H1 (cell line): ENCODE measurements at regions not wholly inside any gene's neighbourhood (a gene's known extent, or its start where the extent isn't known, plus 50 kb on each side); places are given as distances from the start of the nearest gene placed in this dataset.

ENCODE experiments used
- CTCF ChIA-PET: fragments of 300-600 bp; sonication (Branson Sonifier 250); formaldehyde crosslinking; loops from one replicate; lab custom pipeline; 2021; ENCODE audit not compliant: partially characterized antibody; lab: Charles Lee
- POLR2A ChIA-PET: fragments of 300-600 bp; sonication (Branson Sonifier 250); formaldehyde crosslinking; loops from one replicate; lab custom pipeline; 2021; ENCODE audit warnings: inconsistent platforms; ENCODE audit not compliant: partially characterized antibody; lab: Charles Lee
- DNase-seq, 2 experiments: peaks; one replicate each; pipeline versions ENCODE4 v3.0.0 to v3.0.0-alpha.2; 2010 to 2022; ENCODE audit warnings: low spot score in 2 of 2, low read depth in 1 of 2, mixed read lengths in 1 of 2
- FAIRE-seq: peaks from 2 replicates; lab custom pipeline; 2011; peaks lifted over from hg19 to GRCh38; lab: Jason Lieb, UNC
- H2AFZ ChIP-seq: 2 replicates; pipeline ENCODE4 v1.8.1; 2012; ENCODE audit warnings: low read length, inconsistent platforms
- H2AK5ac ChIP-seq: 2 replicates; pipeline ENCODE4 v1.6.1; 2013; ENCODE audit warnings: low read depth, low read length
- H2BK120ac ChIP-seq: replicated peaks from 2 replicates; pipeline ENCODE3; 2013; ENCODE audit warnings: low read depth, low read length, inconsistent platforms
- H2BK12ac ChIP-seq: 2 replicates; pipeline ENCODE4 v1.6.1; 2013; ENCODE audit warnings: low read depth, low read length
- H2BK15ac ChIP-seq: 2 replicates; pipeline ENCODE4 v1.6.1; 2013; ENCODE audit warnings: low read length
- H2BK20ac ChIP-seq: 2 replicates; pipeline ENCODE4 v1.6.1; 2013; ENCODE audit warnings: low read length
- H2BK5ac ChIP-seq: 2 replicates; pipeline ENCODE4 v1.6.1; 2013; ENCODE audit warnings: low read depth, low read length
- H3K14ac ChIP-seq: 2 replicates; pipeline ENCODE4 v1.6.1; 2013; ENCODE audit warnings: inconsistent platforms; ENCODE audit not compliant: insufficient read length
- H3K18ac ChIP-seq: 2 replicates; pipeline ENCODE4 v1.6.1; 2013; ENCODE audit warnings: low read length; ENCODE audit errors: extremely low read depth
- H3K23ac ChIP-seq: 2 replicates; pipeline ENCODE4 v1.6.1; 2013; ENCODE audit warnings: inconsistent platforms; ENCODE audit not compliant: insufficient read length
- H3K23me2 ChIP-seq: 2 replicates; pipeline ENCODE4 v1.6.1; 2013; ENCODE audit warnings: low read depth, low read length
- H3K27ac ChIP-seq: 2 replicates; pipeline ENCODE4 v1.6.1; 2011; ENCODE audit warnings: low read depth, low read length, inconsistent platforms
- H3K27me3 ChIP-seq, 4 experiments: replicated peaks in 1 of 4; 1 replicate in 1 of 4; 2 replicates in 3 of 4; pipeline versions ENCODE4 v1.6.1 to v1.8.1; 2011 to 2013; ENCODE audit warnings: low read length in 3 of 4, mild to moderate bottlenecking in 3 of 4, inconsistent platforms in 2 of 4, mixed read lengths in 2 of 4, moderate library complexity in 1 of 4; ENCODE audit not compliant: control insufficient read depth in 3 of 4, insufficient read depth in 3 of 4; ENCODE audit errors: extremely low read depth in 1 of 4
- H3K36me3 ChIP-seq, 4 experiments: 2 replicates each; pipeline versions ENCODE4 v1.6.1 to v1.8.1; 2011 to 2013; ENCODE audit warnings: mild to moderate bottlenecking in 4 of 4, low read length in 3 of 4, moderate library complexity in 2 of 4, control low read depth in 1 of 4, inconsistent platforms in 1 of 4; ENCODE audit not compliant: insufficient read depth in 4 of 4, control insufficient read depth in 2 of 4
- H3K4ac ChIP-seq: replicated peaks from 2 replicates; pipeline ENCODE3; 2013; ENCODE audit warnings: low read length, low read depth, mixed read lengths, inconsistent platforms; ENCODE audit not compliant: insufficient read length
- H3K4me1 ChIP-seq, 4 experiments: replicated peaks in 1 of 4; 1 replicate in 1 of 4; 2 replicates in 3 of 4; pipeline versions ENCODE4 v1.6.1 to v1.8.1; 2011 to 2013; ENCODE audit warnings: low read length in 3 of 4, inconsistent platforms in 2 of 4, mixed read lengths in 1 of 4; ENCODE audit not compliant: insufficient read depth in 4 of 4, control insufficient read depth in 3 of 4
- H3K4me2 ChIP-seq, 2 experiments: 2 replicates each; pipeline versions ENCODE4 v1.6.1 to v1.8.1; 2011 to 2013; ENCODE audit warnings: low read depth in 2 of 2, low read length in 2 of 2, control low read depth in 1 of 2, inconsistent platforms in 1 of 2, mild to moderate bottlenecking in 1 of 2; ENCODE audit not compliant: insufficient read depth in 1 of 2
- H3K4me3 ChIP-seq, 4 experiments: fragments of 200-600, 300-600 bp in 1 of 4; sonication (generic), shearing (Covaris generic), sonication (Bioruptor Twin) in 1 of 4; 2 replicates each; pipeline versions ENCODE4 v1.5.1 to v1.8.1; 2011 to 2016; ENCODE audit warnings: low read length in 4 of 4, low read depth in 3 of 4, control low read depth in 2 of 4, inconsistent platforms in 2 of 4, mild to moderate bottlenecking in 2 of 4, mixed read lengths in 1 of 4, moderate library complexity in 1 of 4; ENCODE audit not compliant: insufficient read depth in 2 of 4; ENCODE audit errors: extremely low read depth in 1 of 4
- H3K56ac ChIP-seq: replicated peaks from 2 replicates; pipeline ENCODE3; 2013; ENCODE audit warnings: low read depth, mild to moderate bottlenecking, mixed read lengths, low read length, inconsistent platforms; ENCODE audit not compliant: insufficient read length
- H3K79me1 ChIP-seq: 2 replicates; pipeline ENCODE4 v1.6.1; 2013; ENCODE audit warnings: low read depth, low read length, control low read depth
- H3K79me2 ChIP-seq, 2 experiments: 2 replicates each; pipeline versions ENCODE4 v1.6.1 to v1.8.1; 2012 to 2013; ENCODE audit warnings: low read length in 2 of 2, mild to moderate bottlenecking in 2 of 2, inconsistent platforms in 1 of 2; ENCODE audit not compliant: insufficient read depth in 2 of 2, control insufficient read depth in 1 of 2
- H3K9ac ChIP-seq, 4 experiments: replicated peaks in 1 of 4; 1 replicate in 1 of 4; 2 replicates in 3 of 4; pipeline versions ENCODE4 v1.6.1 to v1.8.1; 2011 to 2013; ENCODE audit warnings: low read depth in 3 of 4, low read length in 3 of 4, control low read depth in 2 of 4, mild to moderate bottlenecking in 2 of 4, moderate library complexity in 2 of 4, inconsistent platforms in 1 of 4; ENCODE audit errors: extremely low read depth in 1 of 4
- H3K9me3 ChIP-seq, 2 experiments: 2 replicates each; pipeline versions ENCODE4 v1.6.1 to v1.8.1; 2012 to 2013; ENCODE audit warnings: mild to moderate bottlenecking in 2 of 2, moderate library complexity in 2 of 2, control low read depth in 1 of 2, inconsistent platforms in 1 of 2, low read depth in 1 of 2, low read length in 1 of 2, mixed read lengths in 1 of 2; ENCODE audit not compliant: insufficient read depth in 2 of 2
- H4K20me1 ChIP-seq, 2 experiments: replicated peaks in 1 of 2; 2 replicates each; pipeline versions ENCODE3 to v1.8.1; 2011 to 2013; ENCODE audit warnings: inconsistent platforms in 2 of 2, low read length in 2 of 2, mild to moderate bottlenecking in 1 of 2; ENCODE audit not compliant: insufficient read depth in 2 of 2, control insufficient read depth in 1 of 2
- H4K5ac ChIP-seq: 2 replicates; pipeline ENCODE4 v1.6.1; 2013; ENCODE audit warnings: low read length, low read depth, mixed read lengths, inconsistent platforms; ENCODE audit not compliant: insufficient read length
- H4K8ac ChIP-seq: 2 replicates; pipeline ENCODE4 v1.8.0; 2013; ENCODE audit warnings: mild to moderate bottlenecking, moderate library complexity, low read length, inconsistent platforms; ENCODE audit not compliant: insufficient read depth; ENCODE audit errors: extremely low read depth
- H4K91ac ChIP-seq: replicated peaks from 2 replicates; pipeline ENCODE3; 2013; ENCODE audit warnings: low read length, mixed read lengths, inconsistent platforms; ENCODE audit not compliant: insufficient read length
- JUND ChIP-seq: IDR thresholded peaks from 2 replicates; pipeline ENCODE4 v1.6.1; 2011; ENCODE audit warnings: mild to moderate bottlenecking, improper control_type of control experiment, low read length
- MAFK ChIP-seq: IDR thresholded peaks from 2 replicates; pipeline ENCODE4 v1.6.1; 2012; ENCODE audit warnings: low read depth, mild to moderate bottlenecking, improper control_type of control experiment, low read length
- RXRA ChIP-seq: IDR thresholded peaks from 2 replicates; pipeline ENCODE4 v1.6.1; 2011; ENCODE audit warnings: low read depth, mild to moderate bottlenecking, low read length, moderate library complexity; ENCODE audit not compliant: insufficient read depth
- TCF12 ChIP-seq: IDR thresholded peaks from 2 replicates; pipeline ENCODE4 v1.6.1; 2011; ENCODE audit warnings: low read depth, mild to moderate bottlenecking, low read length
- YY1 ChIP-seq: IDR thresholded peaks from 2 replicates; pipeline ENCODE4 v1.6.1; 2011; ENCODE audit warnings: low read depth, mild to moderate bottlenecking, low read length
- WGBS, 2 experiments: shearing (Covaris generic) in 1 of 2; methylation state at CpG; one replicate each; pipeline versions ENCODE4 v1.1.6 to v1.1.7; 2013 to 2015; ENCODE audit warnings: low lambda C conversion rate in 2 of 2, mixed read lengths in 2 of 2, inconsistent platforms in 1 of 2, low coverage in 1 of 2, missing lambda C conversion rate in 1 of 2; ENCODE audit not compliant: insufficient replicate concordance in 2 of 2, insufficient coverage in 1 of 2, insufficient read length in 1 of 2; ENCODE audit errors: extremely low coverage in 1 of 2, missing lambda C conversion rate in 1 of 2; 5-methylcytosine and 5-hydroxymethylcytosine counted together
- TF ChIP-seq, protein P1 (sequence below): IDR thresholded peaks from 2 replicates; pipeline ENCODE4 v1.6.1; 2011; ENCODE audit warnings: low read depth, mild to moderate bottlenecking, low read length; ENCODE audit not compliant: insufficient read depth

DNA sequence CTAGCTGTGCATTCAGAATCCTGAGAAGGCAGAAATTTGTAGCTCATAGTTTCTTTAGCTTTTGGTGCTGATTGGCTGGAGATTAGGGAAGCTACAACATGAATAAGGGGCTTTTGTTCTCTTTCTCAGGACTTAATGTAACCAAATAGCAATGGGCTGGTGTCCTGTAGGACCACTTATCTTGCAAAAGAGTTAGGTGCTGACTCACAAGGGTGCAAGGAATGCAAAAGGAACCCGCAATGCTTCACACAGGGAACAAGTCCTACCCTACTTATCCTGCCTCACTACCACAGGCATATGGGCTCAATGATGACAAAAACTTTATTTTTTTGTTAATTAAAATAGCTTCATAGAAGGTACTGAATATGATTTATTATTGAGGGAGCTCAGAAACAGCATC lies 541.5 kb downstream of the AMY1C start:
- Histone ChIP-seq H3K9me3 (no peaks in the 10 kb centered on the region), H2BK20ac (no peak overlapping the region), H3K18ac (no peak overlapping the region), H3K27ac (no peak overlapping the region), H3K4me1 (no peaks in the 10 kb centered on the region), H2BK120ac (no peak overlapping the region), H3K56ac (no peak overlapping the region), H4K91ac (no peak overlapping the region), H3K27me3 (no peaks in the 10 kb centered on the region), H2BK15ac (no peak overlapping the region), H3K4me2 (peak overlapping the region in 1 of 2 experiments; percentile 14; a peak in 2 of 4 replicates), H3K36me3 (no peaks in the 10 kb centered on the region), H2BK5ac (no peak overlapping the region), H3K4me3 (no peak overlapping the region), H3K23me2 (no peaks in the 10 kb centered on the region), H3K79me1 (no peaks in the 10 kb centered on the region), H3K14ac (no peak overlapping the region), H3K79me2 (no peaks in the 10 kb centered on the region), H4K5ac (no peak overlapping the region)
- POLR2A ChIA-PET: no interaction called here
- peak in 1 of 2 experiments; percentile 1 for DNase-seq
- WGBS, 2 experiments: 69% methylated on average over 1 of the region's 1 CpG; no CpG with 5 or more reads in 1 of the 2 experiments
- no peak for TF ChIP-seq YY1
- TF ChIP-seq TCF12: no peak
- TF ChIP-seq MAFK: peak; percentile 26; the same call in 1 of the 2 replicates
- TF ChIP-seq, protein P1, sequence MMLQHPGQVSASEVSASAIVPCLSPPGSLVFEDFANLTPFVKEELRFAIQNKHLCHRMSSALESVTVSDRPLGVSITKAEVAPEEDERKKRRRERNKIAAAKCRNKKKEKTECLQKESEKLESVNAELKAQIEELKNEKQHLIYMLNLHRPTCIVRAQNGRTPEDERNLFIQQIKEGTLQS: no peak
- TF ChIP-seq JUND: 0 out of 2 replicates have a peak, but pooled peaks have one; percentile 30
- no peak for TF ChIP-seq RXRA
- TF ChIP-seq, all 59 proteins: peak for 2
- no peak overlapping the region for H2BK12ac ChIP-seq
- no peak overlapping the region for H4K8ac ChIP-seq
- no peak overlapping the region for H3K4ac ChIP-seq
- H2AFZ ChIP-seq: no peak overlapping the region
- H4K20me1 ChIP-seq: no peaks in the 10 kb centered on the region
- CTCF ChIA-PET: interaction anchor here (0.7 to 1.6 kb wide), 3 partner anchors 10 to 234 kb away, joined by 3 read pairs; no protein-coding TSS in a partner anchor
- H3K9ac ChIP-seq: no peak overlapping the region
- no peak overlapping the region for H3K23ac ChIP-seq
- H2AK5ac ChIP-seq: no peak overlapping the region
- no peak for FAIRE-seq
